GM12878 (cell line): ENCODE measurements at regions not wholly inside any gene's neighbourhood (a gene's known extent, or its start where the extent isn't known, plus 50 kb on each side); places are given as distances from the start of the nearest gene placed in this dataset.

ENCODE experiments used
- ATAC-seq: fragments of 200-7000 bp; cut with Tn5 transposase; 3 replicates; pipeline ENCODE4 v1.9.1; 2020; ENCODE audit warnings: mild to moderate bottlenecking, moderate library complexity
- BruUV-seq: library from RNA; stranded (reverse); fragments of 400-500 nt; replicated peaks from 2 replicates; lab custom pipeline; 2021; lab: Mats Ljungman, UMichigan
- CTCF ChIA-PET: fragments of 300-600 bp; sonication (Branson Sonifier 250); formaldehyde crosslinking; extraction: SDS; loops from one replicate; lab custom pipeline; 2021; ENCODE audit warnings: inconsistent platforms; lab: Yijun Ruan, JAX
- POLR2A ChIA-PET: fragments of 350-600 bp; formaldehyde crosslinking; extraction: SDS; loops from one replicate; lab custom pipeline; 2021; ENCODE audit warnings: inconsistent platforms; lab: Charles Lee
- RAD21 ChIA-PET: fragments of 300-600 bp; sonication (Branson Sonifier 250); formaldehyde crosslinking; loops from one replicate; lab custom pipeline; 2023; ENCODE audit warnings: antibody characterized with exemption; ENCODE audit not compliant: unreplicated experiment; lab: Charles Lee
- SMC1A ChIA-PET: fragments of 300-600 bp; sonication (Branson Sonifier 250); formaldehyde crosslinking; loops from one replicate; lab custom pipeline; 2023; ENCODE audit not compliant: unreplicated experiment, uncharacterized antibody; lab: Charles Lee
- DNase-seq: peaks from one replicate; pipeline ENCODE4 v3.0.0-alpha.2; 2011; ENCODE audit warnings: low read depth, low spot score
- FAIRE-seq: peaks from 3 replicates; lab custom pipeline; 2011; peaks lifted over from hg19 to GRCh38; lab: Jason Lieb, UNC
- H2AFZ ChIP-seq: 2 replicates; pipeline ENCODE4 v1.6.0; 2011; ENCODE audit warnings: low read depth, low read length, control low read depth; ENCODE audit not compliant: control insufficient read depth
- H3K27ac ChIP-seq: 2 replicates; pipeline ENCODE4 v1.5.1; 2011; ENCODE audit warnings: control low read depth; ENCODE audit not compliant: control insufficient read depth, insufficient read depth
- H3K27me3 ChIP-seq, 2 experiments: replicated peaks in 1 of 2; 2 replicates each; pipeline versions ENCODE4 v1.6.0 to v1.6.1; 2011; ENCODE audit warnings: low read length in 1 of 2; ENCODE audit not compliant: control insufficient read depth in 2 of 2, insufficient read depth in 2 of 2
- H3K36me3 ChIP-seq, 2 experiments: 2 replicates each; pipeline ENCODE4 v1.5.1; 2011; ENCODE audit warnings: low read length in 1 of 2; ENCODE audit not compliant: control insufficient read depth in 2 of 2, insufficient read depth in 2 of 2
- H3K4me1 ChIP-seq: 2 replicates; pipeline ENCODE4 v1.6.1; 2011; ENCODE audit warnings: mild to moderate bottlenecking, low read length, moderate library complexity, mixed read lengths; ENCODE audit not compliant: control insufficient read depth, insufficient read depth
- H3K4me2 ChIP-seq: 2 replicates; pipeline ENCODE4 v1.6.0; 2011; ENCODE audit warnings: control low read depth; ENCODE audit not compliant: control insufficient read depth, insufficient read depth
- H3K4me3 ChIP-seq: fragments of 200-600 bp; sonication (generic); 2 replicates; pipeline ENCODE4 v1.5.1; 2016
- H3K79me2 ChIP-seq: 2 replicates; pipeline ENCODE4 v1.6.0; 2011; ENCODE audit warnings: low read length; ENCODE audit not compliant: control insufficient read depth, insufficient read depth
- H3K9ac ChIP-seq: 2 replicates; pipeline ENCODE4 v1.8.0; 2011; ENCODE audit warnings: low read length, control low read depth, mixed read lengths; ENCODE audit not compliant: control insufficient read depth, insufficient read depth
- H3K9me3 ChIP-seq: replicated peaks from 3 replicates; pipeline ENCODE4 v1.5.1; 2011; ENCODE audit warnings: mild to moderate bottlenecking, low read length; ENCODE audit not compliant: control insufficient read depth, insufficient read depth
- H4K20me1 ChIP-seq: 2 replicates; pipeline ENCODE4 v1.6.0; 2011; ENCODE audit not compliant: control insufficient read depth, insufficient read depth
- CEBPZ ChIP-seq: fragments of 150-350 bp; IDR thresholded peaks from 2 replicates; pipeline ENCODE4 v1.6.1; 2016; ENCODE audit warnings: low read depth, low read length
- EZH2 ChIP-seq: IDR thresholded peaks from 2 replicates; pipeline ENCODE4 v1.6.1; 2012; ENCODE audit warnings: low read depth, mild to moderate bottlenecking, control low read depth, inconsistent platforms, low read length, borderline replicate concordance; ENCODE audit not compliant: control insufficient read depth
- FOXM1 ChIP-seq: IDR thresholded peaks from 2 replicates; pipeline ENCODE4 v1.6.1; 2012; ENCODE audit warnings: low read depth, mild to moderate bottlenecking, inconsistent platforms, low read length, moderate library complexity
- GABPA ChIP-seq: IDR thresholded peaks from 2 replicates; pipeline ENCODE4 v1.6.1; 2014; ENCODE audit warnings: antibody characterized with exemption, low read depth, mild to moderate bottlenecking, inconsistent platforms
- HCFC1 ChIP-seq: fragments of 150-350 bp; IDR thresholded peaks from 2 replicates; pipeline ENCODE4 v1.6.1; 2014; ENCODE audit warnings: low read length
- IRF4 ChIP-seq: IDR thresholded peaks from 2 replicates; pipeline ENCODE4 v1.6.1; 2011; ENCODE audit warnings: low read depth, low read length
- NFYA ChIP-seq: IDR thresholded peaks from 2 replicates; pipeline ENCODE4 v1.6.1; 2011; ENCODE audit warnings: low read depth, mild to moderate bottlenecking, low read length, improper control_type of control experiment, borderline replicate concordance
- NFYB ChIP-seq: IDR thresholded peaks from 2 replicates; pipeline ENCODE4 v1.6.1; 2011; ENCODE audit warnings: low read depth, mild to moderate bottlenecking, low read length, improper control_type of control experiment, moderate library complexity; ENCODE audit not compliant: insufficient read depth
- NKRF ChIP-seq: fragments of 450-650 bp; conservative IDR thresholded peaks from 2 replicates; pipeline ENCODE4 v1.6.1; 2017; ENCODE audit warnings: mild to moderate bottlenecking, moderate library complexity
- PML ChIP-seq: IDR thresholded peaks from 2 replicates; pipeline ENCODE4 v1.6.1; 2012; ENCODE audit warnings: low read length, inconsistent platforms
- ZBTB33 ChIP-seq: fragments of 450-650 bp; IDR thresholded peaks from 2 replicates; pipeline ENCODE4 v1.6.1; 2017; ENCODE audit warnings: mild to moderate bottlenecking
- ZNF592 ChIP-seq: fragments of 450-650 bp; IDR thresholded peaks from 2 replicates; pipeline ENCODE4 v1.6.1; 2017; ENCODE audit warnings: mild to moderate bottlenecking, moderate library complexity
- WGBS: methylation state at CpG from one replicate; pipeline ENCODE4 v1.1.6; 2016; ENCODE audit warnings: low lambda C conversion rate; ENCODE audit not compliant: insufficient replicate concordance, insufficient coverage; ENCODE audit errors: missing lambda C conversion rate; 5-methylcytosine and 5-hydroxymethylcytosine counted together
- in situ Hi-C: fragments of 300-500 bp; cut with MboI; formaldehyde crosslinking; loops from 9 replicates; pipeline ENCODE4 v1.14.3; 2018; ENCODE audit warnings: mixed read lengths
- intact Hi-C: fragments of 100-400 bp; cut with micrococcal nuclease; formaldehyde crosslinking; loops from one replicate; pipeline ENCODE4 v1.14.2; 2022; ENCODE audit not compliant: unreplicated experiment

- Histone ChIP-seq H3K9ac (no peak overlapping the region), H2AFZ (no peak overlapping the region), H3K9me3 (no peaks in the 10 kb centered on the region; the same call in 2 of the 3 replicates), H3K27me3 (no peaks in the 10 kb centered on the region), H3K79me2 (peaks cover 34% of the 10 kb centered on the region), H3K4me3 (no peak overlapping the region), H3K4me2 (no peak overlapping the region), H4K20me1 (no peaks in the 10 kb centered on the region), H3K4me1 (peaks cover 1% of the 10 kb centered on the region), H3K36me3 (peaks cover 3 to 25% of the 10 kb centered on the region in 2 experiments), H3K27ac (no peak overlapping the region)
- FAIRE-seq: no peak
- POLR2A ChIA-PET: no interaction called here
- intact Hi-C loops: no loop called here
- CTCF ChIA-PET: interaction anchor here (0.7 kb wide), 1 partner anchor 1579 kb away, joined by 3 read pairs; no protein-coding TSS in a partner anchor
- RAD21 ChIA-PET: no interaction called here
- in situ Hi-C loops: no loop called here
- SMC1A ChIA-PET: no interaction called here
- TF ChIP-seq NFYB (no peak), CEBPZ (no peak), ZBTB33 (no peak), PML (no peak), IRF4 (no peak), NKRF (no peak), EZH2 (no peak), NFYA (no peak), GABPA (no peak), FOXM1 (no peak), HCFC1 (no peak), ZNF592 (no peak)
- no peak for DNase-seq
- 93% methylated on average over 1 of the region's 1 CpG for WGBS
- BruUV-seq: no TSS peak
- ATAC-seq: no peak
Observed at GRCh38 chr2:74072565-74072964, 75.1 kb downstream of the BOLA3 start.
